Mesendoderm (in vitro differentiated cells): ENCODE measurements at regions not wholly inside any gene's neighbourhood (a gene's known extent, or its start where the extent isn't known, plus 50 kb on each side); places are given as distances from the start of the nearest gene placed in this dataset.

Experiments
- DNase-seq: peaks from one replicate; pipeline ENCODE4 v3.0.0; 2013
- H2AK5ac ChIP-seq: 2 replicates; pipeline ENCODE4 v1.6.1; 2013; ENCODE audit warnings: low read length, inconsistent platforms
- H2BK120ac ChIP-seq: 2 replicates; pipeline ENCODE4 v1.6.1; 2013; ENCODE audit warnings: low read depth, mild to moderate bottlenecking, low read length, moderate library complexity, mixed read lengths
- H2BK15ac ChIP-seq: replicated peaks from 2 replicates; pipeline ENCODE4 v1.6.1; 2013; ENCODE audit warnings: low read depth, mild to moderate bottlenecking, moderate library complexity
- H2BK5ac ChIP-seq: 2 replicates; pipeline ENCODE4 v1.6.1; 2013; ENCODE audit warnings: low read length, inconsistent platforms
- H3K18ac ChIP-seq: 2 replicates; pipeline ENCODE4 v1.6.1; 2013; ENCODE audit warnings: mild to moderate bottlenecking, low read length, mixed read lengths
- H3K23ac ChIP-seq: one replicate; pipeline ENCODE4 v1.6.1; 2013; ENCODE audit warnings: low read length
- H3K27ac ChIP-seq: 2 replicates; pipeline ENCODE4 v1.5.1; 2013; ENCODE audit warnings: low read depth, mild to moderate bottlenecking, inconsistent platforms, low read length, moderate library complexity
- H3K27me3 ChIP-seq: 2 replicates; pipeline ENCODE4 v1.6.1; 2013; ENCODE audit warnings: low read length, control low read depth, mild to moderate bottlenecking, inconsistent platforms; ENCODE audit not compliant: insufficient read depth, poor library complexity
- H3K36me3 ChIP-seq: 2 replicates; pipeline ENCODE4 v1.6.1; 2013; ENCODE audit warnings: low read length, inconsistent platforms; ENCODE audit not compliant: control insufficient read depth, insufficient read depth
- H3K4ac ChIP-seq: one replicate; pipeline ENCODE4 v1.6.1; 2013; ENCODE audit warnings: low read depth, mild to moderate bottlenecking, low read length, moderate library complexity
- H3K4me1 ChIP-seq: 2 replicates; pipeline ENCODE4 v1.6.1; 2013; ENCODE audit warnings: low read depth, low read length, inconsistent platforms; ENCODE audit not compliant: control insufficient read depth
- H3K4me2 ChIP-seq: 2 replicates; pipeline ENCODE4 v1.6.1; 2013; ENCODE audit warnings: low read length
- H3K4me3 ChIP-seq: 2 replicates; pipeline ENCODE4 v1.5.1; 2013; ENCODE audit warnings: mild to moderate bottlenecking, low read length
- H3K56ac ChIP-seq: one replicate; pipeline ENCODE4 v1.6.1; 2013; ENCODE audit warnings: low read length
- H3K79me1 ChIP-seq: 2 replicates; pipeline ENCODE4 v1.6.1; 2013; ENCODE audit warnings: low read length, inconsistent platforms
- H3K79me2 ChIP-seq: 2 replicates; pipeline ENCODE4 v1.6.1; 2013; ENCODE audit warnings: mild to moderate bottlenecking, low read length; ENCODE audit not compliant: control insufficient read depth, insufficient read depth
- H3K9ac ChIP-seq: 2 replicates; pipeline ENCODE4 v1.6.1; 2013; ENCODE audit warnings: low read length, inconsistent platforms
- H4K5ac ChIP-seq: one replicate; pipeline ENCODE4 v1.6.1; 2013; ENCODE audit warnings: low read length
- H4K8ac ChIP-seq: one replicate; pipeline ENCODE4 v1.6.1; 2013; ENCODE audit warnings: low read depth, mild to moderate bottlenecking, control low read depth, low read length, moderate library complexity
- WGBS: extraction: QIAGEN DNeasy Blood & Tissue Kit; methylation state at CpG from one replicate; pipeline ENCODE4 v1.1.7; 2013; ENCODE audit warnings: low lambda C conversion rate, missing lambda C conversion rate; ENCODE audit not compliant: insufficient coverage; ENCODE audit errors: extremely low coverage; 5-methylcytosine and 5-hydroxymethylcytosine counted together

DNA sequence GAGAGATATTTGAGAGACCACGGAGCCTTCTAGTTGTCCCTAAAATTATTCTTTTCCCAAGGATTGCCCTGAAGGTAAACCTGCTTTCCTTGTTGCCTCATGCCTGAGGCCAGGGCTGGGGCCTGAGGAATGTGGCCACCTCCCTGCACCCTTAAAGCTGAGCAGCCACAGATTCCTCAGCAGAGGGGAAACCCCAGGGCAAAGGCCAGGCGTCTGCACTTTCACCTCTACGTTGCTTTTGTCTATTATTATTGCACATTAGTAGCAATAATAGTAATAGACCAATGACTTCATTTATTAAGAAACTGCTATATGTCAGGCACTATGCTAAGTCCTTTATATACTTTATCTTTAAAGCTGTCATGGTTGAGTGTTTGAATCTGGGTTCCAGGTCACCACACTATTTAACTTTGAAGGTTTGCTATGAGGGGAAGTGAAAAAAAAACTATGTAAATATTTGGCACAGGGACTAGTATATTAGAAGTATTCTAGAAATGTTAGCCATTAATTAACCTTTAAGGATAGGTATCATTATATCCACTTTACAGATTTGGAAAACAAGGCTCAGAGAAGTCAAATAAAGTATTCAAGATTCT, 104.2 kb downstream of the LRRC30 start:
- H3K27ac ChIP-seq = no peak overlapping the region
- no peak overlapping the region for H2AK5ac ChIP-seq
- no peak overlapping the region for H2BK5ac ChIP-seq
- H4K5ac ChIP-seq = no peak overlapping the region
- no peak overlapping the region for H2BK15ac ChIP-seq
- H3K79me2 ChIP-seq = no peaks in the 10 kb centered on the region
- no peak overlapping the region for H3K56ac ChIP-seq
- DNase-seq = peak; percentile 13
- no peak overlapping the region for H3K4me3 ChIP-seq
- H3K27me3 ChIP-seq = no peaks in the 10 kb centered on the region
- H3K4ac ChIP-seq = no peak overlapping the region
- H2BK120ac ChIP-seq = no peak overlapping the region
- H3K4me2 ChIP-seq = no peak overlapping the region
- no peak overlapping the region for H3K9ac ChIP-seq
- no peaks in the 10 kb centered on the region for H3K79me1 ChIP-seq
- no peaks in the 10 kb centered on the region for H3K36me3 ChIP-seq
- no peak overlapping the region for H3K18ac ChIP-seq
- H3K23ac ChIP-seq = no peak overlapping the region
- H4K8ac ChIP-seq = no peak overlapping the region
- WGBS = no CpG with 5 or more reads among the region's 3 CpGs
- H3K4me1 ChIP-seq = no peaks in the 10 kb centered on the region

GRCh38 chr18:7336623-7337022, 105.7 kb downstream of the LRRC30 start:
- Histone ChIP-seq H3K27me3 (no peaks in the 10 kb centered on the region), H3K27ac (no peak overlapping the region), H2BK15ac (no peak overlapping the region), H2BK120ac (no peak overlapping the region), H3K56ac (no peak overlapping the region), H3K18ac (no peak overlapping the region), H3K79me2 (no peaks in the 10 kb centered on the region), H4K5ac (no peak overlapping the region), H3K4me2 (no peak overlapping the region), H3K79me1 (no peaks in the 10 kb centered on the region), H3K36me3 (no peaks in the 10 kb centered on the region), H3K4me1 (no peaks in the 10 kb centered on the region), H3K4me3 (no peak overlapping the region), H2BK5ac (no peak overlapping the region), H4K8ac (no peak overlapping the region), H2AK5ac (no peak overlapping the region), H3K4ac (no peak overlapping the region), H3K23ac (no peak overlapping the region), H3K9ac (no peak overlapping the region)
- no peak for DNase-seq
- no CpG with 5 or more reads among the region's 1 CpG for WGBS

- Histone ChIP-seq H3K18ac (no peak overlapping the region), H3K4ac (no peak overlapping the region), H4K5ac (no peak overlapping the region), H3K23ac (no peak overlapping the region), H2BK15ac (no peak overlapping the region), H3K4me1 (no peaks in the 10 kb centered on the region), H3K56ac (no peak overlapping the region), H3K27me3 (no peaks in the 10 kb centered on the region), H3K9ac (no peak overlapping the region), H2BK120ac (no peak overlapping the region), H3K27ac (no peak overlapping the region), H3K4me3 (no peak overlapping the region), H3K36me3 (no peaks in the 10 kb centered on the region), H2BK5ac (no peak overlapping the region), H3K4me2 (no peak overlapping the region), H3K79me2 (no peaks in the 10 kb centered on the region), H2AK5ac (no peak overlapping the region), H4K8ac (no peak overlapping the region), H3K79me1 (no peaks in the 10 kb centered on the region)
- WGBS = no CpG with 5 or more reads among the region's 2 CpGs
- DNase-seq = no peak
These were observed 108.0 kb downstream of the LRRC30 start for GRCh38 chr18:7338846-7339245.

DNA sequence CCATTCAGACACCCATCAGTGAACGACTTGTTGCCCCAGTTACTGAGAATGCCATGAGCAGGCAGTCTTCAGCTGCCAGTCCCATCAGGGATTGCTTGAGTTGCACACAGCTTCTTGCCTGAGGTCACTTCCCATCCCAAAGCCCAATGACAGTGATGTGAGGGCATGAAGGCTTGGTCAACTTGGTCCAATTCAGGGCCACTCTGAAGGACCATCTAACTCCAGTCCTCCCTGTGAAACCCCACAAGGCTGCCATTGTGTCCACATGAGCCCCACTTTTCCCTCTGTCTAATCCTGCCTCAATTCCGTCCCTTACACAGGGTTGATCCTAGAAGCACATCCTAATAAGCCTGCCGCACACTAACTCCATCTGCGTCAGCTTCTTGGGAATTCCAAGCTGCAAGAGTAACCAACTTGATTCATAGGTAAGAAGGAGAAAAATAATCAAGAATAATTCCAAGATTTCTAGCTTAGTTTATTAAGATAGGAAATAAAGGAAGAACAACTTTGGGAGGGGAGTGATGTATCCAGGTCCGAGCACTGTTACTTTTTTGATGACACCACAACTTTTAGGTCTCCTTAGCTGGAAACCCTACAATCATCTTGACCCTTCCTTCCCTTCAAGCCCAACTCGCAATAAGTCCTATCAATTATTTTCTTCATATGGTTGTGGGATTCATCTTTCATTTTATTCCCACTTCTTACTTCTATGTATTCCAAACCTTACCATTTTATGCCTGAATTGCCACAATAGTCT, 110.9 kb downstream of the LRRC30 start:
- Histone ChIP-seq H3K4me2 (no peak overlapping the region), H3K4me3 (no peak overlapping the region), H3K18ac (no peak overlapping the region), H3K79me1 (no peaks in the 10 kb centered on the region), H3K36me3 (no peaks in the 10 kb centered on the region), H4K5ac (no peak overlapping the region), H3K9ac (no peak overlapping the region), H3K79me2 (no peaks in the 10 kb centered on the region), H3K23ac (no peak overlapping the region), H2BK5ac (no peak overlapping the region), H2AK5ac (no peak overlapping the region), H2BK120ac (no peak overlapping the region), H3K4ac (no peak overlapping the region), H2BK15ac (no peak overlapping the region), H3K27me3 (no peaks in the 10 kb centered on the region), H3K56ac (no peak overlapping the region), H3K4me1 (no peaks in the 10 kb centered on the region), H3K27ac (no peak overlapping the region), H4K8ac (no peak overlapping the region)
- no CpG with 5 or more reads among the region's 6 CpGs for WGBS
- no peak for DNase-seq

DNA sequence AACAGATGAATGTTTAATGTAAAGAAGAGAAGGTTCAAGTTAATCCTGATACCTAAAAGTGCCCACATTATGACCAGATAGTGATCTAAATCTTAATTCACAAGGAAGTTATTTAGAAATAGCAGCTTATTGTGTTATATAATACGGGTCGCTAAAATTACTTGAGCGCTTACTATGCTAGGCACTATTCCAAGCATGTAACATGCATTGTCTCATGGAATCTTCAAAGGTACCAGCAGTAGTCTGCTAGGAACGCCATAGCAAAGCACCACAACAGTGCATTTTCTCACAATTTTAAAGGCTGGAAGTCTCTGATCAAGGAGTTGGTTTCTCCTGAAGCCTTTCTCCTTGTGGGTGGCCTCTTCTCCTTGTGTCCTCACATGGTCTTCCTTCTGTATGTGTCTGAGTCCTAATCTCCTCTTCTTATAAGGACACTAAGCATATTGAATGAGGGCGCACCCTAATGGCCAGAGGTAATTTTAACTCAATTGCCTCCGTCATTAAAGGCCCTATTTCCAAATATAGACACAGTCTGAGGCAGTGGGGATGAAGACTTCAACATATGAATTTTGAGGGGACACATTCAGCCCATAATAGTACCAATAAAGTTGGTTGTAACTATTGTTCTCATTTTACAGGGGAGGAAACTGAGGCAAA, 118.4 kb downstream of the LRRC30 start:
- no CpG with 5 or more reads among the region's 6 CpGs for WGBS

More for the DNA sequence above, 118.4 kb downstream of the LRRC30 start:
- Histone ChIP-seq H4K5ac (no peak overlapping the region), H3K79me2 (no peaks in the 10 kb centered on the region), H3K18ac (no peak overlapping the region), H3K9ac (no peak overlapping the region), H4K8ac (no peak overlapping the region), H3K23ac (no peak overlapping the region), H3K4me3 (no peak overlapping the region), H3K56ac (no peak overlapping the region), H3K27me3 (no peaks in the 10 kb centered on the region), H3K4me1 (no peaks in the 10 kb centered on the region), H3K36me3 (no peaks in the 10 kb centered on the region), H3K4ac (no peak overlapping the region), H3K4me2 (no peak overlapping the region), H2BK120ac (no peak overlapping the region), H3K27ac (no peak overlapping the region), H2BK5ac (no peak overlapping the region), H2BK15ac (no peak overlapping the region), H3K79me1 (no peaks in the 10 kb centered on the region), H2AK5ac (no peak overlapping the region)
- peak; percentile 33 for DNase-seq
